Stimulated activated CD4-positive, alpha-beta T cell treated with anti-CD3 and anti-CD28 coated beads, Interleukin-2, amount 100 ng/mL, for 48 hours (primary cell): ENCODE measurements at regions not wholly inside any gene's neighbourhood (a gene's known extent, or its start where the extent isn't known, plus 50 kb on each side); places are given as distances from the start of the nearest gene placed in this dataset.

Source experiments
- DNase-seq, 2 donors: peaks; one replicate each; pipeline ENCODE4 v3.0.0-alpha.2; 2020

DNA sequence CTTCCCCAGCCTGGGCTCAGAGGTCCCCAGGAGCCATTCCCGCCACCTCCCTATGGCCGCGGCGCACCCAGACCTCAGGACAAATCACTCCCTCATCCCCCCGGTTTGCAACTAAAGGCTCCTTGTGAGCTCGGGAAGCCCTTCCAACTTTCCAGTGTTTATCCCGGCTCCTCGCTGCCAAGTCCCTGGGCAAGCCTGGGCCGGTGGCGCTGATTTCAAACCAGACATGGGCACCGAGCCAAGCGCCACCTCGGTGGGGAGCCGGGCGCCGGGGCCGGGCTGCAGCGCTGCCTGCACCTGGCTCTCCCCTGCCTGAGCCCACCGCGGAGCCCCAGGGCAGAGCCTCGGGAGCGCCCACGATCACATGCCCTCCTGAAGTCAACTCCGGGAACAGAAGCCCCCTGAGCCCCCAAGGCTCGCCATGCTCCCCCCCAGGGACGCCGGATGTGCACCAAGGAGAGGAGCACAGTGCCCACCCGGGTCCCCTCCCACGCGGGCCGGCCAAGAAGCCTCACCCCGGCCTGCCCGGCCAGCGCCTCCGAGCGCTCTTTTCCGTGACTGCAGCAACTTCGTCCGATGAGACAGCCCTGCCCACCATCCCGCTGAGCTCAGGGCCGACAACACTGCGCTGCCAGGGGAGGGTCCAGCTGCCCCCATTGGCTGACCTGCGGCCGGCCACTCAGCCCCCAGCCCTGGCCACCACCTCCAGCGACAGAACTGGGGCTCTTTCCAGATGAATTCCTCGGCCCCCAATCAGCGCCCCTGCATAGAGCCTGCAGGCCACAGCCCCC is 50.0 kb downstream of the NCOR2 start:
- DNase-seq, result no peak

DNA sequence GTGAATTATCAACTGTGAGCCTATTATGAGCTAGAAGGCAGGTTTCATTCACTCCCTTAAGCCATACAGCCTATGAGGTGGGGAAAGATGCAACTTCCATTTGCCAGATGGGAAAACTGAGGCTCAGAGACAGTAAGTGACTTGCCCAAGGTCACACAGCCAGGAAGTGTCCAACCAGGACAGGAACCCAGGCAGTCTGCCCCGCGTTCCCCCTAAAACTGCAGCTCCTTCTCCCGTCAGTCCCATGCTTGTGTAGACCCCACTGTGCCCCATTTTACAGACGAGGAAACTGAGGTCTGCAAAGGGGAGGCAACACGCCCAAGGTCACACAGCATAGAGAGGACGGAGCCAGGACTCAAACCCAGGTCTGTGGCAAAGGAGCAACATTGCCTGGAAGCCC is 50.6 kb downstream of the NCOR2 start:
- DNase-seq, result no peak

DNA sequence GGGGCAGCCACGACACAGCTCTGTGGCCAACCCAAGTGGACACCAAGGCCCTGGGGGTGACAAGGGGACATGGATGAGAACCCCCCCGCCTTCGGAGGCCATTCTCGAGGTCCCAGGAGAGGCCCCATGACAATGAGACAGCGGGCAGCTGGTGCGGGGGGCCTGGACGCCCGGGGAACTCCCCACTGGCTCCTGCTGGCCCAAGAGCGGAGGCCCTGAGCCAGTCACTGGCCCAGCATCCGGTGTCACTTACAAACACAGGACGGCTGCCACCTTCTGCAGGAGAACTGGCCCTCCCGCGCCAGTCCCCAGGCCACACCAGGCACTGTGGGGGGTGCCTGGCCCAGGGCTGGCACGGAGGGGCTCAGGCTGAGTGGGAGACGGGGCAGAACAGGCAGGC is 51.4 kb downstream of the NCOR2 start:
- no peak for DNase-seq

DNA sequence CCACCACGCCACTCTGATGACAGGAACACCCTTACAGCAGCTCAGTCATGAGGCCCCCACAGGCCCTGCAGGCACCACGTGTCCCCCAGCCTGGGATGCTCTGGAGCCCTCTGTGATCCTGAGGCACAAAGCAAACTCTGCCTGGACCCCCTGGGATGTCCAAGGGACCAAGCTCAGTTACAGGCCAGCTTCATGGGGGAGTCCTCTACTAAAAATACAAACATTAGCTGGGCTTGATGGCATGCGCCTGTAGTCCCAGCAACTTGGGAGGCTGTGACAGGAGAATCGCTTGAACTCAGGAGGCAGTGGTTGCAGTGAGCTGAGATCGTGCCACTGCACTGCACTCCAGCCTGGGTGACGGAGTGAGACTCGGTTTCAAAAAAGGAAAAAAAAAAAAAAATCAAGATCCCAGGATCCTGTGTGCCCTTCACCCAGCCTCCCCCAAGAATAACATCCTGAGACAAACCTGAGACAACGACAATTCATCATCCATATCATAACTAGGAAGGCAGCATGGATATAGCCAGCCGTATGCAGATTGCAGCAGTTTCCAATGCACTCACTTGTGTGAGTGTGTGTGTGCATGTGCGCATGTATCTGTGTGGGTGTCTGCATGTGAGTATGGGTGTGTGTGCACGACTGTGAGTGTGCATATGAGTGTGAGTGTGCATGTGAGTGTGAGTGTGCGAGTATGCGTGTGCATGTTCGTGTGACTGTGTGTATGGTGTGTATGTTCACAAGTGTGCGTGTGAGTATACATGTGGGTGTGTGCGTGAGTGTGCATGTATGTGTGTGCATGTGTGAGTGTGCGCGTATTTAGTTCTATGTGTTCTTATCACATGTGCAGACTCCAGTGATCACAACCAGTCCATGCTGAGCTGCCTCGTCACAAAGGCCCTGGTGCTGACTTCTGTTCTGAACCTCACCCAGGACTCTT is 52.1 kb downstream of the NCOR2 start:
- no peak for DNase-seq

DNA sequence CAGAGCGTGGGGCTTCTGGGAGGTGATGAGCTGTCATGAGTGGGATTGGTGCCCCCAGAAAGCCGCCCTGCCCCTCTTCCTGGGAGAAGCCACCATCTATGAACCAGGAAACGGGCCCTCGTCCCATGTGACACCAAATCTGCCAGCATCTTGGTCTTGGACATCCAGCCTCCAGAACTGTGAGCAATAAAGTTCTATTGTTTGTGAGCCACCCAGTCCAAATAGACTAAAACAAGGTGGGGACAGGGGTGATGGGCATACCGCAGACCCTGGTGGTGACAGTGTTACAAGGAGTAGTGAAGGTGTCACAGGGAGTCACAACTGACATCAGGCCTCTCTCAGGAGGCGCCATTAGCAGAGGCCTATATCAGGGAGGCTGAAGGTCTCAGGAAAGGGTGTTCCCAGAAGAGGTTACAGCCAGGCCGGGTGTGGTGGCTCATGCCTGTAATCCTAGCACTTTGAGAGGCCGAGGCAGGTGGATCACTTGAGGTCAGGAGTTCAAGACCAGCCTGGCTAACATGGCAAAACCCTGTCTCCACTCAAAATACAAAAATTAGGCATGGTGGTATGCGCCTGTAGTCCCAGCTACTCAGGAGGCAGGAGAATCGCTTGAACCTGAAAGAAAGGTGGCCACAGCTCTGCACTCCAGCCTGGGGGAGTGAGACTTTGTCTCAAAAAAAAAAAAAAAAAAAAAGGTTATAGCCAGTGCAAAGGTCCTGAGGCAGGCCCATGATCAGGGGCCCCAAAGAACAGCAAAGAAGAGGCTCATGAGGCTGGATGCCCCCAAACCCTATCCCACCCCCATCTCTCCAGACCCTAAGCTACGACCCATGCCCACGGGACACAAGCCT is 53.0 kb downstream of the NCOR2 start:
- DNase-seq, result no peak

DNA sequence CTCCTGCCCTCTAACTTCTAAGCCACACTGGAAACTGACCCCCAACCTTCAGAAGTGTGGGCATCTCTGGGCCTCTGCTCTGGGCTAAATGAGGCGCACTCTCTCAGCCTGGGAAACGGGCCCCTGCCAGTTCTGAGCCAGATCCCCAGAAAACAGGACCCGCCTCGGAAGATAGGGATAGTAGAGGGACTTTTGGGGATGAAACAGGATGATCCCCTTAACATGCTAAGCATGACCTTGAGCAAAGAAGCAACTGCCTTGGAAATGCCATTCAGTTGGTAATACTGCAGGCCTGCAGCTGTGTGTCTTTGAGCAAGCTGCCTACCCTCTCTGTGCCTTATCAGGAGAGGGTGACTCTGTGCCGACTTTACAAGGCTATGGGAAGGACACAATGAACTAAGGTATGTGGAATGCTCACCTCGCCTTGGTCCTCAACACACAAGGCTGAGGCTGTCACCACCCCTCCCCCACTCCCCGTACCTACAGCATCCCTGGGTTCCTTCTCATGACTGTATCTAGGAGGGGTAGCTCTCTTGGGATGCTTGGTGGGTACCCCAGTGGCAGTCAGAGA is 54.0 kb downstream of the NCOR2 start:
- no peak for DNase-seq

DNA sequence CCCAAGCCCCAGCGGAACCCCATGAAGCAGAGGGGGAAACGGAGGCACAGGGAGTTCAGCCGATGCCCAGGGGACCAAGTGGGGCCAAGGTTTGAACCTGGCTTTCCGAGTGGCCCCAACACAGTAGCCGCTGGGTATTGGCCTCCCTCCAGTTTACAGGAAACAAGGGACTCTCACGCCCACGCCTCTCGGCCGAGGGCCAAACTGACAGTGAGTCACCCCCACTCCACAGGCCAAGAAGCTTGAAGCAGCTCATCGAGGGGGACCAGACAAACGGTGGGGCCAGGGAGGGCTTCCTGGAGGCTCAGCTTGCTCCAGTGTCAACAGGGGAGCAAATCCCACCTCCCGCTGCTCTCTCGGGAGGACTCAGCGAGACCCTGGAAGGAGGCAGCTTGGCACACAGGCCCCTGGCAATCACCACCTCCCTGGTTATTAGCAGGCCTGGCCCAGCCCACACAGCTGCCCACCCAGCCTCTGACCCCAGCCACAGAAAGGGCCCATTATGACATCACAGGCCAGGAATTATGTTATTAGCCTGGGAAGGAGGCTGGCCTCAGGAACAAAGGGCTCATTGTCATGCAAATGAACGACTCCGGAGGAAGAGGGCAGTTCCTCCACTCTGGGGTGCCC is 54.6 kb downstream of the NCOR2 start:
- no peak for DNase-seq

DNA sequence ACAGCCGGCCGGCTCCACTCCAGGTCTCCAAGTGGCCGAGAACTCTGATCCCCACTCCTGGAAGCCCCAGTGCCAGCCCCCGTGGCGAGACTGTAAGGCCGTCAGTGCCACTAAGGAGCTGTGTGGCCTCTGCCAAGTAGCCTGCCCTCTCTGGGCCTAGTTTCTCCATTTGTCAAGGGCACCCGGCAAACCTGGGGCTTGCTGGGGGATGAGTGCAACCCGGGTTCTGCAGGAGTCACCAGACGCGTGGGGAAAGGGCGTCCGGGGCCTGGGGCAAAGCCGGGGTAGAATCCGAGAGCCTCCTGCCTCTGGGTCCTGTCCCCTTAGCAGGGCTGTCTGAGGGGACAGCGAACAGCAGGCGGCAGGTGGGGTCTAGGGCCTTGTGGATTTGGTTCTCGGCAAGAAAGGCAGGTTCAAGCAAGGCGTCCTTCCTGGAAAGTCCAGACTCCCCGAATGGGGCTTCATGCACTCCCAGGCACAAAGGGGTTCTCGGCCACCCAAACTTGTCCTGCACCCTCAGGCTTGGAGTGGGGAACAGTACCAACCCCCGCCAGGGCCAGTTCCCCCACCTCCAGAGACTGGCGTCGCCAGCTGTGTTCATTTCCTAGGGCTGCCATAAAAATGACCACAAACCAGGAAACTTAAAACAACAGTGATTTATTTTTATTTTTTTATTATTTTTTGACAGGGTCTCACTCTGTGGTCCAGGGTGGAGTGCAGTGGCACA is 56.0 kb downstream of the NCOR2 start:
- DNase-seq, result no peak

DNA sequence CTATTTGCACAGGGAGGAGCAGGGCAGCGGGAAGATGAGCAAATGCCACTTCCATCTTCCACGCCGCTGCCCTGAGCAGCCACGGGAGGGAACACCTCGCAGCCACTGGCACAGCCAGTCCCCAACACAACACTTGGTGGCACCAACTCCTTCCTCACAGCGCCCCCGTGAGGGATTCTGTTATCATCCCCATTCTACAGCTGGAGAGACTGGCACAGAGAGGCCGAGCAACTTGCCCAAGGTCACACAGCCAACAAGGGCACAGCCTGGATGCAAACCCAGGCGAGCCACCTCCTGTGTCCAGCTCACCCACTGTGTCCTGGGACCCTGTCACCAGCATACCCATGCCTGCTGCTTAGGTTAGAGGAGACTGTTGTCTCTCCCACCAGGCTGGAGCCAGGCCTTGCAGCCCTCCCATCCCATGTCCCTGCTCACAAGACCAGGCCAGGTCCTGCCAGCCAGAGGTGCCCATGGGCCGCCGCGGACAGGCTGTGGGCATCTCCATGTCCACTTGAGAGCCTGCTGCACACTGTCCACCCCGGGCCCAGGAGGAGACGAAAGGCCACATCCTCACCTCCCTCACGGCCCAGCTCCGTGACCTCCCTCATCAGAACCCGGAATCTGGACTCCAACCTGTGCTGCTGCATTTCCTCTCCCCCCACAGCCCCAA is 57.0 kb downstream of the NCOR2 start:
- DNase-seq, result no peak

DNA sequence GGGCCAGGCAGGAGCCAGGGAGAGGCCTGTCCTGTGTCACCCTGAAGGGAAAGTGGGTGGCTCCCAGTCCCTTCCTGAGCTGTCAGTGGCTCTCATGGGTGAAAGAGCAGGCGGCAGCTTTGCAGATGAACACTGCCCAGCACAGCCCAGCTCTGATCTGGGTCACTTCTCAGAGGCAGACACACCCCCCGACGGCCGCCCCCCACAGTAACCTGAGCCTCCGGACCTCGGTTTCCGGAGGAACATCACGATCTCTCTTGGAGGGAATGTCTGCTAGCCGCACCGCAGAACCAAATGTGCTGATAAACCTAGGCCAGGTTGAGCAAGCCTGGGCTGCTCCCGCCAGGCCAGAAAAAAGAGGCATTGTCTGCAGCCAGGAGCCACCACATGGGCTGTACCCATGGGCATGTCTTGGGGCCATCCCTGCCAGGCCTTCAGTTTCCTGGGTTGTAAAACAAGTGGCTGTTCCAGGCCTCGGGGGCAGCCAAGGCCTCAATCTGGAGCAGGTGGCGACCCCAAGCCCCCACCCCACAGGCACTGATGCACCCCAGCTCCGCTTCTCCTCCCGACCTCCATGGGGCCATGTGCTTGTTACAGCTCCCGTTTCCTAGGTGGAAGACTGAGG is 57.6 kb downstream of the NCOR2 start:
- DNase-seq, result no peak

DNA sequence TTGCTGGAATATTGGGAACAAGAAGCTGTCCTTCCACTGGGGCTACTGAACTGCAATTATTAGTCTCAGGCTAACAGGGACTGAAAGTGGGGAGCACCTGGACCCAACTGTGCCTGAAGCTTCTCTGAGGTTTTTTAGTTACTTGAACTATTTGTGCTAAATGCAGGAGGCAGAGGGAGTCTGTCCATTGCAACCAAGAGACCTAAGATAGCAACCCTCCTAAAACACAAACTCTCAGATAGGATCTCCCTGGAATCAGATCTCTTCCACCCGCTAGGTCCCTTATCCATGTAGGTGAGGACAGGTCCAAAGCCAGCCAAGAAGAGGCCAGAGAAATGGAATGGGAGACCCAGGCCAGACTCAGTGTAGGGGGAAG is 58.1 kb downstream of the NCOR2 start:
- no peak for DNase-seq

DNA sequence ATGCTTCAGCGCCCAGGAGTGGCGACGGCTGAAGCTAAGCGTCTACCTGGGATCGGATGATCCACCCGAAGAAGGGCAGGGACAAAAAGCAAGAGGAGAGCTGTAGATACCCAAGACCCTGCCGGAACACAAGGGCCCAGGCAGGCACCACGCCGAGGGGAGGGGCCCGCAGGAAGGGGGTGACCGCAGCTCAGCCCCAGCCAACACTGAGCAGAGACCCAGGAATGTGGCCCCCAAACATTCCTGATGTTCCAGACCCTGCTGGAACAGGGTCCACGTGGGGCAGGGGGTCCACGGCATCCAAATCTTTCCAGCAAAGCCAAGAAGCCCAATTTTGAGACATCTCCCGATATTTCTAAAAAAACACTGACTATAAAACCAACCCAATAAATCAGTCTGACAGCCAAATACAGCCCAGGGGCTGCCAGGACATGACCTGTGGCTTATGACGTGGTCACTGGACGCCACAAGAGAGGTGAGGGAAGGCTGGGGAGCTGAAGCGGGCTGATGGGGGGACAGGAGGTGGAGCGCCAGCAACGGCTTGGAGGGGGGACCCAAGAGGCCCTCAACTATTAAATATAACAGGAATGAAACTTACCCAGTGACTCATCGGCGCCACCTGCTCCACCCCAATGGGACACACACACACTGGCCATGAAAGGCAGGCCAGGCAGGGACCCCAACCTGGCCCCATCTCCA is 58.9 kb downstream of the NCOR2 start:
- DNase-seq, result no peak

DNA sequence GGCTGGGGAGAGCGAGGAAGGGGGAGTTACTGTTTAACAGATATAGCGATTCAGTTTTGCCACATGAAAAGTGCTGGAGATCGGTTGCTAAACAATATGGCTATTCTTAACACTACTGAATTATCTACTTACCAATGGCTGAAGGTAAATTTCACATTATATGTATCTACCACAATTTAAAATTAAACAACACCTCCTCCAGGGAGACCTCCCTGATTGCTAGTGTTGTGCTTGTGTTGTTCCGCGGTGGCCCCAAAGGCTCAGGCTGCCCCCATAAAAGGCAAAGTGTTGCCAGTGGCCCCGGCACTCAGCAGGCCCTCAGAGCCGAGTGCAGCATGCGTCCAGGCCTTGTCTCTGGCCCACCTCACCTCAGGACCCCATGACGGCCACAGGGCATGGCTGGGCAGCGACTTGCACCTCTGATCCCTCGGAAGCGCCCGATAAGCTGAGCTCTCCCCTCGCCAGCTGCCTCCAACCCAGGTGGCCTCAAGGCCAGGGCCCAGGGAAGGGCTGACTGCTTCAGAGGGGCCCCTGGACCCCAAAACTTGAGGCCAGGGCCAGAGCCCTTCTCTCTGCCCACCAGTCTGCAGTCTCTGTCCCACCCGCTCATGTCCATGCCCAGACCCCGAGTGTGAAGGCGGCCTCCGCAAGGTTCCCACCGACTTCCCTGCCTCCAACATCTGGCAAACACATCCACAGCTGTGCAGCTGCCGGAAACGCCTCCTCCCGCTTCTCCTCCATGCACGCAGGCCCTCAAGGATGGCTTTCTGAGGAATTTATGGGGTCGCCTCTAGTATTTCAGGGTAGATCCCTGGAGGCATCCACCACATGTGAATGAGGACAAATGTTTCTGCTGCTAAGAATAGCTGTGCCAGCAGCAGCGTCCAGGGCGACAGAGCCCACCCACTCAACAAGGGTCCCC is 60.0 kb downstream of the NCOR2 start:
- DNase-seq, result no peak

DNA sequence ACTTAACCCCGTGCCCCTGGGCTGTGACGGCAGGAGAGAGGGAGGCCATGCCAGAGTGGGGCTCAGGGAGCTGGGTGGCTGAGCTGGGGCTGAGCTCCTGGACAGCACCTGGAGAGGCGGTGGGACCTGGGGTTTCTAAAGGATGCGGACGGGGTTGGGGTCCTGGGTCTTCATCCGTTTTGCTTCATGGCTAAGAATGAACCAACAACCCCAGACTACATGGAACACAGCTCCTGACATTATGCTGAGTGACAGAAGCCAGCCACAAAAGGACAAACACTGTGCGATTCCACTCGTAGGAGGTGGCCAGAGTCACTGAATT is 60.6 kb downstream of the NCOR2 start:
- no peak for DNase-seq

DNA sequence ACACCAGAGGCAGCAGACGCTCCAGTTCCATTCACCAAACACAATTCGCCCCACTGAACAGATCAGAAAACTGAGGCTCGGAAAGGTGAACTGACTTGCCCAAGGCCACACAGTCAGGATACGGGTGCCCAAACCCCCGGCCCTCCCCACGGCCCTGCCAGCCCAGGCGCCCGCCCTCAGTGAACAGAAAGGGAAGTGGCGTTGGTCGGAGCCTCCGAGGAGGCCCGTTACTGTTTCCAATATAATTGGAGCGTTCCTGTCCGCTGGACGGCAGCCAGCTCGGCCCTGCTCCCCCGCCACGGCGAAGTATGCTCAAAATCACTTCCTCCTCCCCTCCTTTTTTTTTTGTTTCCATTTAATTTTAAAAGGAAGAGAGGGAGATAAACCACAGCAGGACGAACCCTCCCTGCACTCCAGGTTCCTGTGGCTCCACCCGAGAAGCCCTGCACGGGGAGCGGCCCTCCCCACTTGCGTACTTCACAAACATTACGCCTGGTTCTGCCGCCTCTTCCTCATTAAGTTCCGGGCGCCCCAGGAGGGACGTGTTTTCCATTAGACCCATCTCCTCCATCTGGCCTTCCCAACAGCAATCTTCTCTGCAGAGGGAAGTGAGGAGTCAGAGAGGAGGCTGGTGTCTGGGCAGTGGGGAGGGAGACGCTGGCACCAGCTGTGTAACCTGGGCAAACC is 61.1 kb downstream of the NCOR2 start:
- no peak for DNase-seq

DNA sequence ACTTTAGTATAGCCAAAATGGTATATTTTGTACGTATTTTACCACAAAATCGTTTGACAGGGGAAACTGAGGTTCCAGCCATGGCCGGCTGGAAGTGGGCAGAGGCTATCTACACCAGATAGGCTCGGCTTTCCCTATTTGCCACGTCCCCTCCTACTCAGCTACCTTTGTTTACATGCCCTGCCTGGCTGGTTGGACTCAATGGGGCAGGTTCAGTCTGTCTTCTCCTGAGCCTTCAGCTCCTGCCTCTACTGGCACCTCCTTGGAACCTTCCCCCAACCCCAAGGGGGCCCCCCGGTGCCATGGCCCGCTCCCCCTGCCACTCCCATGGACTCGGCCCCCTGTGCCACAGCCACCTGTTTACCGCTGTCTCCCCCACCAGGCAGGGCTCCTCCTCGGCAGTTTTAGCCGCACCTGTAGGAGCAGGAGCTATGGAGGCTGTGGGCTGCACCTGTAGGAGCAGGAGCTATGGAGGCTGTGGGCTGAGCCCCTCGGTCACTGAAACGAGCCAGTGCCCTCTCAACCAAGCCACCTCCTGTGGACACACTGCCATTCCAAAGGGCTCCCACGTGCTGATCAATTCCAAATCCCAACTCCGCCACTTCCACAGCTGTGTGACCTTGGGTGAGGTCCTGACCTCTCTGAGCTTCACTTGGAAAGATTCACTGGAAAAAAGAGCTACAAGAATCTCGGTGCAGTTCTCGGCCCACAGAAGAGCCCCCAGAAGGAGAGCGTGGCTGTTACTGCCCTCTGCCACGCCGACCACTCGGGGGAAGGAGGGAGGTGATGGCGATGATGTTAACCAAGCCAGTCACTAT is 62.2 kb downstream of the NCOR2 start:
- no peak for DNase-seq

DNA sequence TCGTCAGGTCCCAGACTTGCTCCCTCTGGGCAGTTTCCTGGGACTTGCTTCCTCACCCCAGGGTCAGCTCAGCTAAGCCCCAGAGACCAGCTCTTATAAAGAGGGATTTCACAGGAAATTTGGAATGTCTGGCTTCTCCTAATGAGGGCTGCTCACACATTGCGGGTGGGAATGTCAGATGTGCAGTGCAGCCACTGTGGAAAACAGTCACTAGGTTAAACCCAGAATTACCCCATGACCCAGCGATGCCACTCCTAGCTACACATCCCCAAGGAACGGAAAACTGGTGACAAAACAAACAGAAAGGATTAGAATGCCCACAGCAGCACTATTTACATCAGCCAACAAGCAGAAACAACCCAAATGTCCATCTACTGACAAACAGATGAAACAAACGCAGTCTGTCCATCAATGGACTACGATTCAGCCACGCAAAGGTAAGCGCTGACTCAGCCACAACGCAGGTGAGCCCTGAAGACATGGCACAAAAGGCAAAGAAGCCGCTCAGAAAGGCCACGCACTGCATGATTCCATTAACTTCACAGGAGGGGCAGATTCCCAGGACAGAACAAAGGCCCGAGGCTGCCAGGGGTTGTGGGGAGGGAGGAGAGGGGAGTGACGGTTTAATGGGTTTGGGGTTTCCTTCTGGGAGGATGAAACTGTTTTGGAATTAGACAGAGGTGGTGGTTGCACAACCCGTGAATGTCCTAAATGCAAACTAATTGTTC is 63.0 kb downstream of the NCOR2 start:
- DNase-seq, result no peak
